HCEC 1CT (cell line): ENCODE measurements at regions not wholly inside any gene's neighbourhood (a gene's known extent, or its start where the extent isn't known, plus 50 kb on each side); places are given as distances from the start of the nearest gene placed in this dataset.
"Not testable (repeated sequence)": the region's sequence is repeated elsewhere in the genome, so short reads cannot be mapped to it uniquely, and the experiment has no call there.

Source experiments
- DNase-seq: peaks from one replicate; pipeline ENCODE4 v3.0.0-alpha.2; 2017

DNA sequence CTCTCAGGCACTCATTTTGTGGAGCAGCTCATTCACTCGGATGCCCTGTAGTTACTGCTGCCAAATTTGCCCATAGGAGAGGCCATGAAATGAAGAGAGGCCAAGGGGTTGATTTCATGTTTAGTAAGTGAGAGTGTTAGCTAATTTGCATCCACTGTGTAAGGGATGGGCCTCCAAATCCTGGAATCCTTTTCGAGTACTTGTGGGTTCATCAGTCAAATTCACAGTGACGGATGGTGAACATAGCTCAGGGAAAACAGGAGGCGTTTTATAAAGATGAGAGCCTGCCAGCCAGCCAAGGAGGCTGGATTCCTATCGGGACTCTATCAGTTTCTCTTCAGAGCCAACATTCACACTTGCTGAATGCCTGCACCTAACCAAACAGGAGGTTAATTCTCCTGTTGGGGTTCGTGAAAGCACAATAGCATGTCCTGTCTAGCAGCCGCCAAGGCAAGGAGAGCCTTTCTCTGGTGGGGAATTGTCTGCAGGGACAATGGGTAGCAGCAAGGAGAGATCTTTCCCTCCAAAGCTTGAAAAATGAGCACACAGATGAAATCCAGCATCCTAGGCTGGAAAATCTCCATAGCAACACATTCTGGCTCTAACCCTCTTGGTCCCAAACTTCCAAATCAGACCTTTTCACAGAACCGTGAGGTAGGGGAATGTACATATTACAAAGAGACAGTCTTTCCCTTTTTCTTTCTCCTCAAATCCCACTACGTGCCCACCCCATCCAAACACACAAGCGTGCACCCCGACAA is 231.4 kb upstream of the ECI2 start:
- no peak for DNase-seq

DNA sequence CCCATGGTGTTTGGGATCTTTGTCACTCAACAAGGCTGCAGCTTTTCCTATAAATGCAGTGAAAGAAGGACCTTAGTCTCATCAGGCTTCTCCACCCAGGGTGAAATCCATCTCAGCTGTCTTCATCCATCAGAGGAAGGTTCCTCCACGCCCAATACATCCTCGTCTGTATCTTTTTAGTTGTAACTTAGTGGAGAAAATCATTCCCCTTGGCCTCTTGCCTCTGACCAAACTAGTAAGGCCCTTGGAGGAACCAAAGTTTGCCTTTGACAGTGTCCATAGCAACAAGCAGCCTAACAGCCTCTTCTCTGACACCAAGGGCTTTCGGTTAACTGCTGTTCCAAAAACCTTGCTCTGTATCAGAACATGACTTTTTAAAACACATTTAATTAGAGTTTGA is 230.3 kb upstream of the ECI2 start:
- no peak for DNase-seq

DNA sequence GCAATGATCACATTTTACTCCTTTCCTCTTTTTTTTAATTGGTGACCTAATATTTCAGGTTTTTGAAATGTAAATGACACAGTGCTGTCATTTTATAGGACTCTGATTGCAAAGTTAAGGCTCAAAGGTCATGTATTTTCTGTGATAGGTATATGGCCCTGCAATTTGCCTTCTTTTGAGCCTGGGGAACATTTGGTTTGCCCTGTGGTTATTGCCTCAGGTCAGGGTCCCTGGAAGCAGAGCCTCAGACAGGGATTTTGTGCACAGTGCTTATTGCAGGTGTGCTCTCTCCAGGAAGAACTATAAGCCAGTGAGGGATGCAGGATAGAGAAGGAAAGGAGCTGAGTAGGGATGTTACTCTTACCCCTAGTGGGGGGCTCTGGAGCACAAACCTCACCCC is 229.3 kb upstream of the ECI2 start:
- no peak for DNase-seq

DNA sequence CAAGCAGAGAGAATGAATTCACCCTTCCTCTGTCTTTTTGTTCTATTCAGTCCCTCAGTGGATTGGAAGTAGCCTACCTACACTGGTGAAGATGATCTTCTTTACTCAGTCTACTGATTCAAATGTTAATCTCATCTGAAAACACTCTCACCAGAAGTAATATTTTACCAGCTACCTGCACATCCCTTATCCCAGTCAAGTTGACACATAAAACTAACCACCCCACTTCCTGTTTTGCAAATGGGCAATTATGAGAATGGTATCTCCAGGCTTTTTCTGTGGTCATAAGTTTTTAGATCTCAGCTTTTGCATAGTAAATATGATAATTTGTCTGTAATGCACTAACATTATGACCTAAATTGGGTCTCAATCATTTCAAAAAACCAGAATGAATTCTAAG is 228.8 kb upstream of the ECI2 start:
- no peak for DNase-seq

DNA sequence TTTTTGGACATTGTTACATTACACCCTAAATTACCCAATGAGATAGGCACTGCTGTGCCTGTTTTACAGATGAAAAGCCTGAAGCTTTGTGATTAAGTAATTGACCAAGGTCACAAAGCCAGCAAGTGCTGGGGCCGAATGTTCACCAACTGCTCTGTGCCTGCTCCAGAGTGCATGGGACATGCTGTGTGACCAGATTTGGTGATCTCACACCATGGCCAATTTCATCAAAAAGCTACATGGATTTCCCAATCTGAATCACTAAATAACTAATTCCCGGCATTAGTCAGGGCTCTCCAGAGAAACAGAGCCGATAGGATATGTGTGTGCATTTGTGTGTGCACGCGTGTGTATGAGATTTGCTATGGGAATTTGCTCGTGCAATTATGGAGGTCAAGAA is 228.3 kb upstream of the ECI2 start:
- no peak for DNase-seq

DNA sequence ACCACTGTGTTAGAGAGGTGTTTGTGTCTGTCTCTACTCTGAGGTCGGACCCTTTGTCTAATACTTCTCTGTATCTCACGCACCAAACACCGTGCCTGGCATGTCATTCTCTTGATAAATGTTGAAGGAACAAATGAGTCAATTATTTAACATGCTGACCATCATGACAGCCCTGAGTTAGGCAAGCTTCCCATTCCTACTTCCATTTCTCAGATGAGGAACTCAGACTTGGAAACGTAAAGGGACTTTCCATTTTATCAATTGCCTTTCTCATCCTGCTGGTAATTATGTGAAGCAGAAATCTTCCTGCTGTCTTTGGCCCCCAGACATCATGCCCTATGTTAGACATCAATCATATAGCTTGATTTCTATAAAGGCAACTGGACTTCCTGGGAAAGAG is 227.0 kb upstream of the ECI2 start:
- DNase-seq: no peak

DNA sequence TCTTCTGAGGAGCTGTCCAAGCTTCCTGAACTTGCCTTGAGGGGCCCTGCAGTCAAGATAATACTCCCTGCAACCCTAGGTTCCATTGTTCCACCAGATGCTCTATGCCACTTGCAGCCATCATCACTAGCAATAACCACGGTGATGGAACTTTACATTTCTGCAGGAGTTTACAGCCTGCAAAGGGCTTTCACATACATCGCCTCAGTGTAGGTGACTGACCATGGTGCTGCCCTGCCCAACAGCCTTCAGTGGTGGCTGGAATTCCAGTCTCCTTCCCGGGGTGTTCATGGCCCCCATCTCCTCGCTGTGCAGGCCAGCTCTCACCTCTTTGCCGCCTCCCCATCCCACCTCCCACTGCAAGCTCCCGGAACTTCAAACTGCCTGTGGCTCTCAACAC is 225.5 kb upstream of the ECI2 start:
- no peak for DNase-seq

DNA sequence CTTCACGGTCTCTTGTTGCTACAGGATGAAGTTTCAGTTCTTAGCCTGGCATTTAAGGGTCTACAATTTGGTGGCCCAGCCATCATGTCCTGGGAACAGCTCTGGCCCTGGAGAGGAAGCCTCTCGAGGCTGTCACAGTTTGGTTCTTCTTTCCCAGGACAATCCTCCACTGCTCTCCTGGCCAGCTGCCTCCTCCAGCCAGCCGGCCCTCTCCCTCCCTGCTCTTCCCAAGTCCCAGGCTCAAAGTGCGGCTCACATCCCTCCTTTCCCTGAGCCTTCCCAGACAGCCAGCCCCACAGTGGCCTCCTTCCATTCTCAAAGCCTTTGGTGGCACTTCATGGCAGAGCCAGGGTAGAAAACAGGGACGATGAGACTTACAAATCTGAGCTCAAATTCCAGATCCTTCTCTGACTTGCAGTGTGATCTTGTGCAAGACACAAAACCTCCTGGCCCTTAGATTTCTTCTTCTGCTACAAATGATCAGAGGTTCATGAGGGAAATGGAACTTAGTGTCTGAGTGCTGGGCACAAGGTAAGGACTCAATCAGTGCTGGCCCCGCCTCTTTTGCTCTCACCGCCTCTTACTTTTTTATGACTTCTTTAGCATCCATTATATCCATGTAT is 223.8 kb upstream of the ECI2 start:
- DNase-seq: peak; percentile 22

DNA sequence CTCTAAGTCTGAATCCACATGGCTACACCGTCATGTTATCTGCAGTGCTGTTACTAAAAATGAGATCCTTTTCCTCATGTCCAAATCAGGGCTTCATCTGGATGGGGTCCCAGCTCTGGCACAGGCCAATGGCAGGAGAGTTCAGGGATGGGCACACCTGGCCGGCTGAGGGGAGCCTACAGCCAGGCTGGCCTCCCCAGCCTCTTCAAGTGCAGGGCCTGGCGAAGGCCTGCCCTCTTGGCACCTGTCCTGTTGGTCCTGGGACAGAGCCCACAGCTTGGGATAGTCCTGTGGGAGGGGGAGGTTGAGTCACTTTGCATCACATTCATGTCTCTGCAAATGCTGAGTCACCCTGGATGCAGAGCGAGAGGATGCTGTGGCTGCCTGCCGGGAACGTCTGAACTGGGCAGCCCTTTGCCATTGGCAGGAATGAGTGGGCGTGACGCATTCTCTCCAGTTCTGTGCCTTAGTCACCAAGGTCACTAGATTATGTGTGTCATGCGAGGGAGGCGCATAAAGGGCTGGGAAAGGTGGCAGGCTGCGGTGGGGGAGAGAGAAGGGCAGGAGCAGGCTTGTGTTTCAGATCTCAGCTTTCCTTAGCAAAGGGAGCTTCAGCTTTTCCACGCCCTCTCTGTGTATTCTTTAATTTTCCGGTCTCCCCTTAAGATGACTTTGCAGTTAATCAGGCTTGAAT is 223.2 kb upstream of the ECI2 start:
- DNase-seq: peak; percentile 99

DNA sequence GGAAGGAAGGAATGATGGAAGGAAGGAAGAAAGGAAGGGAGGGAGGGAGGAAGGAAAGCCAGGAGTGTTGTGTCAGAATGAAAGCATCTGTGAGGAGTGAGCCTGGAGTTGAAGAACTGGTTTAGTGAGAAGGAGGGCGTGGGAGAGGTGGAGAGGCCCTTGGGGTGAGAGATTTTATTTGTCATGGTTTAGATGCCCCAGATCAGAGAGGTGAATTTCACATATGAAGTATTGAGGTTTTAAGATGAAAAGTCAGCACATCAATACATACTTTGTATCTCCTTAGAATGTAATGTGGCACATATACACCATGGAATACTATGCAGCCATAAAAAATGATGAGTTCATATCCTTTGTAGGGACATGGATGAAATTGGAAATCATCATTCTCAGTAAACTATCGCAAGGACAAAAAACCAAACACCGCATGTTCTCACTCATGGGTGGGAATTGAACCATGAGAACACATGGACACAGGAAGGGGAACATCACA is 222.3 kb upstream of the ECI2 start:
- not testable (repeated sequence) for DNase-seq

DNA sequence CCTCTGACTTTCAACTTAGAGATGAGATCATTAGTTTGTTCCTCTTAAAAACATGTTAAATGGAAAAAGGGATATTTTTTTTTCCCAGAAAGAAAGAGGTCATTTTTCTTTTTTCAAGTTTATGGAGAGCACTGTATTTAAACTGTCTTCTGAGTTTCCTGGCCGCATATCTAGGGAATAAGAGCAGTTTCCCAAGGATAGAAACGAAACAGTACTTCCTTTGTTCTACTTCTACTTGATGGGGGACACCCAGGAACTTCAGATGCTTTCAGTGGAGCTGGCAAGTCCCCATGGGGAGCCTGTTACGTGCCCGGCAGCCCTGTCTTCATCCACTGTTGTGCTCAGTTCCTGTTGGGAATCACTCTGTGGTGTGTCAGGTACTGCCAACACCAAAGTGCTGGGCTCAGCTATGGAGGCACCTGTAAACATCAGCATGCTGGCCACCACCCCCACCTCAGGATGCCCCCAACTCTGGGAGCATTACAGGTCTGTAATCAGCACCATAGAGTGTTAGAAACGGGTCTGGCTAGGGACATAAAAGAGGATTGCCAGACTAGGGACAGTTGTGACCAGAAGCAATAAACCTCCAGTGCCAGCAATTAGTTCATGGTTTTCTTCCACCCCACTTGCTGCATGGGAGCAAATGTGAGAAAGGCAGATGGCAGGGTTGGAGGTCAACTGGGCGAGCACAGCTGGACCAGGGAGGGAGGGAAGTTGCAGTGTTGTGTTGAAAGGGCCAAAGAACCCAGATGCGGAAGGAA is 221.7 kb upstream of the ECI2 start:
- DNase-seq: no peak

DNA sequence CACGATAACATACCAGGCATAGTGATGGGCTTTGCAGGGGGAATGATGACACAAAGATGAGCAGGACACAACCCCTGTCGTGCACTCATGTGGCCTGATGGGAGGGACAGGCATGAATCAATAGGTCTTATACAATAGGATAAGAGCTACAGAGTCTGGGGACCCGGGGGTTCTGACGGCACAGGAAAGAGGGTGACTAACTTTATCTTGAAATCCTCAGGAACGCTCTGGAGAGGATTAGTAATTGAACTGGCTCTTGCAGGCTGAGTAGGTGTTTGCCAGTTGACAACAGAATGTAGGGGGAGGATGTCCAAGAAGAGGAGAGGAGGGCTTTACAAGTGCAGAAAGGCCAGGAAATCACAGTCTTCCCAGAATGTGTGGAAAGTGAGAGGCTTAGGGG is 219.9 kb upstream of the ECI2 start:
- DNase-seq: peak; percentile 88

DNA sequence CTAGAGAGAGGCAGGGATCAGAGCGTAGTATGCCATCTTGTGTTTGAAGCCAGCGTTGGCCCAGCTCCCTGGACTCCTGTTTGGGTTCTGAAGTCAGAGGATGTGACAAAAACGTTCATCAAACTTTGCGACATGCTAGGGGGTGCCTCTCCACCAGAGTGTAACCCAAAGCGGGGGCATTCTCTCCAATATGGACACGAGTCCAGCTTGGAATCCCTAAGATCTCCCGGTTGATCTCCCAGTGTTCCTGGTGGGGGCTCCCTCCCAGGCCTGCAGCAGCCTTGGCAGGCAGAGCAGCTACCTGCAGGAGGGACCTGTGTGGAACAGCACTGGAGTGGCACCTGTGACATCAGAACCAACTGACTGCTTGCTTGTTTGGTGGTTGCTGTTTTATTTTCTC is 218.8 kb upstream of the ECI2 start:
- no peak for DNase-seq

DNA sequence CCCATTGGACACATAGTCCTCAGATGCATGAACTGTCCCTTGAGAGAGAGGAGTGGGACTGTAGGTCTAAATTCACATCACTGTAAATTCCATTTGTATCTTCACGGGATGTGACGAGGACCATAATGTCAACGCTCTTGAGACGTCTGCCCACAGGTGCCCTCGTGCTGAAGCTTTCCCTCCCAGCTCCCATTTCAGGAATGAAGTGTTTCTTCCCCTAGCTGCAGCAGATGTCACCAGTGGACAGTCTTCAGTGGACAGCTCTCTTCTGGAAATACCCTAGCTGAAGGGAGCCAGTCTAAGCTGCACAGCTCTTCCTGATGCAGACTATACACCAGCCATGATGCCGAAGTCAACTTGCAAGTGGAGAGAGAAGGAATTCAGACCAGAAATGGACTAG is 217.4 kb upstream of the ECI2 start:
- no peak for DNase-seq

DNA sequence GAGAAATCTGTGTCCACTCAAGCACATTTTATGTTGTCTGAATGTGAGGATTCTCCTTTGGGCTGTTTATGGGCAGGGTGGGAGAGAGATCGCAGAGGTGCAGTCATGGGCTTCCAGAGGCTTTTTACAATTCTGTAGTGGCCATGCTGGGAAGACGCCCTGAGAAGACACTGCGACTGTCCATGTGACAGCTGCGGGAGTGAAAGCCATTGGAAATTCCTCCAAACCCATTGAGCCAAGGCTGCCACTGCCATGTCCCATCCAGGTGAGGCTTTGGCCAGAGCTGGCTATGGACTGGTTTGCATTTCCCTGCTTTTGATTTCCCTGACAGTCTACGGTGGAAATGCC is 216.9 kb upstream of the ECI2 start:
- no peak for DNase-seq

DNA sequence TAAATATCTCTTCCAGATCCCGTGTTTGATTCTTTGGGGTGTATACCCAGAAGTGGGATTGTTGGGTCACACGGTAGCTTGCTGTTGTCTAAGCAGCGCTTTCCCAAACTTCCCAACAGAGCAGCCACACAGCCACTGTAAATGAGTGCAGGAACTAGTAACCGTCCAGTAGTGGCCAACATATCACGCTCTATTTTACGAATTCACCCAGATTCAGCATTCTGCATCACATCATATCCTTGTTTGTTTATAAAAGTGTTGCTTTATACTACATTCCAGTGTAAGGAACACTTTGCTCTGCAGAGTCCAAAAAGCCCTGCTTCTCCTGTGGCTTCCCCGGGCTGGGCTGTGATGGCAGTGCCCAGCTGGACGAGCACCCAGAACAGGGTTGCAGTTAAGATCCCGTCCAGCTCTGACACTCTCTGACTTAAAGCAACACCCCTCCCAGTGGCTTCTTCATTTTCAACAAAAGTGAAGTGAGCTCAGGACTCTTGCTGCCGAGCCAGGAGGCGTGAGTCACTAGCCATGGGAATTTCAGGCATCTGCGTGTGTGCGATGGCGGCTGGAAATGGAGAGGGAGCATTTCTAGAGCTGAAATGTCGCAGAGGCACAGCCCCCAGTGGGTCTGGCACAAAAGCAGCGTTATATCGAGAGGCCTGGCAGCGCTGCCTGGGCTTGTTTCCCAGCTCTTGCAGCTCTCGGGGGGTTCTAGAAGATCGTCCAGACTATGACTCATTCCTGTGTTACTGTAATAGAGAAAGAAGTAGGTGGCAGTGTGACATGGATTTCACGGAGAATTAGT is 216.3 kb upstream of the ECI2 start:
- DNase-seq: peak; percentile 89

DNA sequence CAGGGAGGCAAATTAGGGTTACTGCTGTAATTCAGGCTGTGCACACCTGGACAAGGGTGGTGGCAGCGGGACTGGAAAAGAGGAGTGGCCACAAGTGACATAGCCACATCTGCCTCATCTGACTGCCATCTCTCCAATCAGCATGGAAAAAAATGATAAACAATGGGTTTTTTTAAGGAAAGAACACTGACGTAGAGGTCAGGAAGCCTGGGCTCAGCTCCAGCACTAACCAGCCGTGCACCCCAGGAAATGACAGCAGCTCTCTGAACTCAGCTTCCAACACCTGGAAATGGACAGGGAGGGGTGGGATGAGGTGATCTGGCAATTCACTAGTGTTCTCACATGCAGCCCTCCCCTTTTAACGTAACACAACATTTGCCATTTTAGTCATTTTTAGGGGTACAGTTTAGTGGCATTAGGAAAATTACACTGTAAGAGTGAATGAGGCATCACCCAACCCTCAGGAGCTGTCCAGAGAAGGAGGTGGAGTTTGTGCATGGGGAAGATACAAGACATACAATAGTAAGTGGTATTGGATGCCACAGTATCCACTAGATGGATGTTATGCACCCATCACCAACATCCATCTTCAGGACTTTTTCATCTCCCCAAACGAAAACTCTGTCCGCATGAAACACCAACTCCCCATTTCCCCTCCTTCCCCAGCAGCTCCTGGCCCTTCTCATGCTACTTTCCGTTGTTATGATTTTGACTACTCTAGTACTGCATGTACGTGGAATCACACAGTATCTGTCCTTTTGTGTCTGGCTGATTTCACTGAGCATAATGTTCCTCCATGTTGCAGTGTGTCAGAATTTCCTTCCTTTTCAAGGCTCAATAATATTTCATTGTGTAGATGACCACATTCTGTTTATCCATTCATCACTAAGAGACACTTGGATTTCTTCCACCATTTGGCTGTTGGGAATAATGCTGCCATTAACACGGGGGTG is 215.5 kb upstream of the ECI2 start:
- DNase-seq: peak; percentile 61

DNA sequence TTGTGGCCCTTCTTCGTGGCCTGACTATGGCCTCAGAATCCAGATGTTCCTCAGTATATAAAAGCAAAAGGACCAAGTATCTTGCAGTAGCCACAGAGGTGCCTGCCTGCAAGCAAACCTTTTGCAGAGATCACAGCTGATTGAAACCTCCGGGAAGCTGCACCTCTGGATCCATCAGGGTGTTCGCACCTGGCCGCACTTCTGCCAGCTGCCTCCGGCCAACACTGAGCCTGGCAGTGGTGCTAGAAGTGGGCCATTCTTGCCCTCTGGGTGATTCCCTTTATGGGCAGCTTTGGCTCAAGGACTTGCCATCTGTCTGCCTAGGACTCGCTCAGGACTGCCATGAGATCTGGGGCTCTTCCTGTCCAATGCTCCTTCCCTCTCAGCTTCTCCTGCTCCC is 214.6 kb upstream of the ECI2 start:
- no peak for DNase-seq

DNA sequence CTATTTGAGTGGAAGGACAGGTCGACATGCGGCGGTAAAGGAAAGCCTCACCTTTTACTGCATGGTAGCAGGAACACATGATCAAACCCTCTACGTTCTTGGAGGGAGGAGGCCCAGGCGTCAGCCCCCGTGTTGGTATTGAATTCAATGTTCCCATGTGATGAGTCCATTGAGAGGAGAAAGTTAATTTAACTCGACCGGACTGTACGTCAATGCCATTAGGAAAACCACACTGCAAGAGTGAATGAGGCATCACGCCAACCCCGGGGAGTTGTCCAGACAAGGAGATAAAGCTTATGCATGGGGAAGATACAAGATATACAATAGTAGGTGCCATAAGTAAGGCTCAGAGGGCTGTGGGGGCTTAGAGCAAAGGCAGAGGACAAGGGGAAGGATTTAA is 213.9 kb upstream of the ECI2 start:
- no peak for DNase-seq

DNA sequence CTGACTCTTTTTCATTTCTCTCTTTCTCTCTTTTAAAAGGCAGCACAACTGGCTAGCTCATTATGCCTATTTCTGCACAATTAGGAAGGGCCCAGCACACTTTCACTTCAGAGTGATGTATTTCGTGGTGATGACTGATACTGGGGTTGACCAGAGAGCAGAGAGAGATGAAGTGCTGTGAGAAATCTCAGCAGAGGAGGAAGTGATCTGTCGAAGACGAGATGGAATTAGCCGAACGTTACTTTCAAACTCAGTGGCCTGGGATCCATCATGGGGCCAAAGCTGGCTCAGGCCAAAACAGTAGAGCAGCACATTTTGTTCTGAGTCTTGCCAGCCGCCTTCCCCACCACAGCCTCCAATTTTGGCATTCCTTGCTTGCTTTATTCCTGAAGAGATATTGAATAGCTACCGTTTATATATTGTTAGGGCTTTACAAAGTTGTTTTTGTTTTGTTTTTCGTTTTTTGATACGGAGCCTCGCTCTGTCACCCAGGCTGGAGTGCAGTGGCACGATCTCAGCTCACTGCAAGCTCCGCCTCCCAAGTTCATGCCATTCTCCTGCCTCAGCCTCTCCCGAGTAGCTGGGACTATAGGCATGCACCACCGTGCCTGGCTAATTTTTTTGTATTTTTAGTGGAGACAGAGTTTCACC is 213.2 kb upstream of the ECI2 start:
- DNase-seq: no peak

DNA sequence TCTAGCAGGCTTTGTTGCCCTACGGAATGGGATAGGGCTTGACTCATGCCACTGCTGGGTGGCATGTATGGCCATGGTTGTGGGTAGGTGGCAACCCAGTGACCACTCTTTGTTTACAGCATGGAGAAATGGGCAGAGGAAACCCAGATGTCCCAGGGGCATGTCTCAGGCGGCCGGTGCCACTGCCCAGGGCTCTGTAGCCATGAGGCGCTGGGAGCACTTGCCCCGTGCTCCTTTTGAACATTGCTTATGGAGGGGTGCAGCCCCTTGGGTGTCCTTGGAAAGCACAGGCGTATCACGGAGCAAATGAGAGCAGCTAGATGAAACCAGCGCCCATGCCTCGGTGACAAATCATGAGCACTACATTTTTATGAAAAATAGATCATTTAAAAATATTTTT is 212.5 kb upstream of the ECI2 start:
- no peak for DNase-seq
